Sigmoid colon (tissue), 4 donors: ENCODE measurements at regions not wholly inside any gene's neighbourhood (a gene's known extent, or its start where the extent isn't known, plus 50 kb on each side); places are given as distances from the start of the nearest gene placed in this dataset.

ENCODE experiments used
- CTCF ChIP-seq, 4 experiments: fragments of 450-650 bp in 3 of 4; fragments of 200-600 bp in 1 of 4; IDR thresholded peaks; one replicate each; pipeline ENCODE4 v1.5.1; 2016 to 2019; ENCODE audit warnings: antibody characterized with exemption in 4 of 4, mild to moderate bottlenecking in 3 of 4, moderate library complexity in 2 of 4
- EP300 ChIP-seq, 4 donors: sonication (generic); formaldehyde crosslinking; IDR thresholded peaks; one replicate each; pipeline ENCODE4 v1.6.1; 2017; ENCODE audit warnings: antibody characterized with exemption in 4 of 4
- POLR2A ChIP-seq, 2 donors: fragments of 450-650 bp; IDR thresholded peaks; one replicate each; pipeline ENCODE4 v1.6.1; 2016; ENCODE audit warnings: antibody characterized with exemption in 2 of 2, mild to moderate bottlenecking in 2 of 2, moderate library complexity in 2 of 2
- POLR2AphosphoS5 ChIP-seq, 4 donors: sonication (generic); formaldehyde crosslinking; IDR thresholded peaks; one replicate each; pipeline ENCODE4 v1.6.1; 2017; ENCODE audit warnings: antibody characterized with exemption in 4 of 4

- TF ChIP-seq CTCF (IDR thresholded peaks at IDR 0.05) (no peak), EP300 (IDR thresholded peaks at IDR 0.05) (no peak), POLR2AphosphoS5 (IDR thresholded peaks at IDR 0.05) (no peak), POLR2A (IDR thresholded peaks at IDR 0.05) (no peak)
Measured at GRCh38 chr2:191478799-191479679, 198.9 kb upstream of the NABP1 start.
